Stromal cell of bone marrow (primary cell): ENCODE measurements at regions not wholly inside any gene's neighbourhood (a gene's known extent, or its start where the extent isn't known, plus 50 kb on each side); places are given as distances from the start of the nearest gene placed in this dataset.
"Not testable (repeated sequence)": the region's sequence is repeated elsewhere in the genome, so short reads cannot be mapped to it uniquely, and the experiment has no call there.

Experiments used
- DNase-seq: peaks from one replicate; pipeline ENCODE4 v3.0.0-alpha.2; 2012; ENCODE audit warnings: low read depth

DNA sequence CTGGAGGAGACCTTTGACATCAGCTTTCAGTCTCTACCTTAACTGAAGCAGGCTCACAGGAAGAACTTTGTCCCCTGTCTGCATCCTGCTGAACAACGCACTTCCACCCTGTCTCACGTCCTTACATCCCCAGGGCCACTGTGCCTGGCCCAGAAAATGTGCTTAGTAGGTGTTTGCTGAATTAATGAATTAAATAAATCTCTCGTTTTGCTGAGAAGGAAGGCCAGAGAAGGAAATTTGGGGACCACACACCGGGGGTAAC lies 54.3 kb upstream of the CREB3L1 start:
- DNase-seq, result no peak

DNA sequence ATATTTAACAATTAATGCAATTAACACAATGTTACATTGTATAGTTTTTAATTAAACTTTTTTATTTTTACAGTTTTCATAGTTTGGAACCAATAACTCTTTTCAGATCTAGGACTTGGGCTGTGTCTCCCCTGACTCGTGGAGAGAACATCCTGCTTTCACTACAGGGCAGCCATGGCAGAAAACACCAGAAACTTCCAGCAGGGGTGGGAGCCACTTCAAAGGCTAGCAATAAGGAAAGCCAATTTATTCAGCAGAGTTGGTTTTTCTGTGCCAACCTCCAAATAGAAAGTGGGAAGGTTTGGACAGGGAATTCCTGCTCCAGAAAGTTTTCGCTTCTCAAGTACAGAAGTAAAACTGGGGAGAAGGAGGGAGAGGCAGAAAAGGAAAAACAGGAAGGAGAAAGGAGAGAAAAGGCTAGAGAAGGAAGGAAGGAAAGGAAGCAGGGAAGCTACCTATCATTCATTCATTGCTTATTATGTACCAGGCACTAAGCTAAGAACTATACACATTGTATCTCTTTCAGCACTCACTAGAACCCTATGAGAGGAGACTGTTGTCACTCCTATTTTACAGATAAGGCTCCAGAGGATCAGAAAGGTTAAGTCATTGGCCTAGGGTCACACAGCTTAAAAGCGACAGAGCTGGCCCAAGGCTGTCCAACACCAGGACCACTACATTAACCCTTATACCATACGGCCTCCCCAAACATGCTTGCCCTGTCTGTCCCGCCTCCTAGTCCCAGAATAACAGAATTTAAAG lies 54.8 kb upstream of the CREB3L1 start:
- DNase-seq, result no peak

DNA sequence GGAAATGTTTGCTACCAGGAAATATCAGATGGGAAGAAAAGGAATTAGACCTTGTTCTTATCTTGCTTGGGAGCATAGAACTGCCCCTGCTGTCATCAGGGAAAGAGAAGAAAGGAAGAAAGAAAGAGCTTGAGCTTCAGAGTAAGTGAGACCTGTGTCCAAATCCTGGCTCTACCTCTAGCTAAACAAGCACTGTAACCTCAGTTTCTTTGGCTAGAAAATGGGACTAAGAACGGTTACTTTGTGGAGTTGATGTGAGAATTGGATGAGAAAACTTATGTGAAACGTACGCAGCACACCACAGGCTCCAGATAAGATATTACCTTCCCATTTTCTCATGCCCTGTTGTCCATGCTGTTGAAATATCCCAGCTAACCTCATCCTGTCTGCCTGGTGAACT lies 57.1 kb upstream of the CREB3L1 start:
- no peak for DNase-seq

DNA sequence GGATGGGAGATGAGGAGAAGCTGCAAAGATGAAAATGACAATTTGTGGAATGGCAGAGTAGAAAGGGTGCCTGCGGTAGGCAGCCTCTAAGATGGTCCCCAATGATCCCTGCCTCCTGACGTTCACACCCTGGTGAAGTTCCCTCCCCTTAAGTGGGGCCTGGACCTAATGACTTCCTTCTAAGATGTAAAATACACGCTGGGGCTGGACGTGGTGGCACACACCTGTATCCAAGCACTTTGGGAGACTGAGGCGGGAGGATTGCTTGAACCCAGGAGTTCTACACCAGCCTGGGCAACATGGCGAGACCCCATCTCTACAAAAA lies 60.7 kb upstream of the CREB3L1 start:
- no peak for DNase-seq

DNA sequence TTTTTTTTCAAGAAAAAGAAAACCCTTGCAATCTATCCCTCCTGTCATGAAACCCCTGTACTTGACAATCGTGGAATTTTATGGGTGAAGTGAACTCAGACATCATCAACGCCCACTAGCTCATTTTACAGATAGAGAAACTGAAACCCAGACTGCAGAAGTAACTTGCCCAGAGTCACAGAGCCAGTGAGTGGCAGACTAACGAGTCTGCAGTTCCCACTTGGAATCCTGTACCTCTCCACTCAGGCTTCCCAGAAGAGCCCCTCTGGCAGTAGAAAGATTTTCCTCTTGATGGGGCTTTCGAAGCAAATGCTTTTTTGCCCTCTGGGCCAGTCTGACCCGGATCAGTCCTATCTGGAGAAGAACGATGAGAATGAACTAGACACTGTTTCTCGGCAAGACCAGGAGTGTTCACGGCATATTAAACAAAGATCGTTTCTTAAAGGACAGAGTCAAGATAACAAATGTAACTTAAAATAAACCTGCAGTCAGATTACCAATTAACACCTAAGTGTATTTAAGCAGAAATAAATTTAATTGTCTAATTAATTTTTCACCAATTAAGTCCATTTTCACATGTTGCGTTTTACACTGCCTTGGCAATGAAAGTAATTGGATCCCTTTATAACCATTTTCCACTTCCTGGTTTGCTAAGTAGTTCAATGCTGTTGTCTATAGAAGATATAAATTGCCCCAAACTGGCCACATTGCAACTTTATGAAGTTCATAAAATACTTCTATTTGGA lies 61.3 kb upstream of the CREB3L1 start:
- DNase-seq, result no peak

DNA sequence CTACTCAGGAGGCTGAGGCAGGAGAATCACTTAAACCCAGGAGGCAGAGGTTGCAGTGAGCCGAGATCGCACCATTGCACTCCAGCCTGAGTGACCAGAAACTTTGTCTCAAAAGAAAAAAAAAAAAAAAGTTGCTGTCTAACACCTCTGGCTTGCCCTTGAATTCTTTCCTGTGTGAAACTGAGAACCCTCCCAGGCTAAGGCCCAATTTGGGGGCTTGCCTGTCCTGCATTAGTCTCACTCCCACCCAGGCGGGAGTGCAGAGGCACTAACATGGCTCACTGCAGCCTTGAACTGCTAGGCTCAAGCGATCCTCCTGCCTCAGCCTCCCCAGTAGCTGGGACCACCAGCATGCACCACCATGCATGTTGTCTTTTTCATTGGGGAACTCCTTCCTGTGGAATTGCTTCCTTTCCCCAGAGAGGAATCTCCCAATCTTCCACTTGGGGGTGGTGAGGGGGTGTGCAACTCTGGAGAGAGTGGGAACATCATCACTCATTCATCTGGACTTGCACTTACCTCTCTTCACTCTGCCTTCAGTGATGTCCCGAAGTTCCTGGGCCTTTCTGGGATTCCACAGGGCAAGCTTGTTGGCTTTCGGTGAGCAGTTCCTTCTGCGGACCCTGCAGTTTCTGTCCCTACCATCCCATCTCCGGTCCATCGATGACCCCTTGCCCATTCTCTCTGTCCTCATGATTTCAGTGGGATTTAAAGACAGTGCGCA lies 62.1 kb upstream of the CREB3L1 start:
- DNase-seq, result no peak

DNA sequence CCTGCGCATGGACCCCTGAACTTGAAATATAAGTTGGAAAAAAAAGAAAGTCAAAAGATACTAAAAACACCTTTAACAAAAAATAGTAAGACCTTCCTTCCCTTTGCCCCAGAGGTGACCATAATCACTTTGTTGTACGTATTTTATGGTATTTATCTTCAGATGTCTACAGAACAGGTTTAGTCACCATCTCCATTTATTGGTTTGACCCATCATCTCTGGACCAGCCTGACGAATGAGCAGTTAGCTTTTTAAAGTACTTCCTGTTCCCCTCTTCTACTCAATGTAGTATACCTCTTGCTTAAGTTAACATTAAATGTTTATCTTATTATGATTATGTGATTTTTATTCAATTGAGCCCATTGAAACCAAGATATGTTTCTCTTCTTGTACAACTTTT lies 64.7 kb upstream of the CREB3L1 start:
- no peak for DNase-seq

DNA sequence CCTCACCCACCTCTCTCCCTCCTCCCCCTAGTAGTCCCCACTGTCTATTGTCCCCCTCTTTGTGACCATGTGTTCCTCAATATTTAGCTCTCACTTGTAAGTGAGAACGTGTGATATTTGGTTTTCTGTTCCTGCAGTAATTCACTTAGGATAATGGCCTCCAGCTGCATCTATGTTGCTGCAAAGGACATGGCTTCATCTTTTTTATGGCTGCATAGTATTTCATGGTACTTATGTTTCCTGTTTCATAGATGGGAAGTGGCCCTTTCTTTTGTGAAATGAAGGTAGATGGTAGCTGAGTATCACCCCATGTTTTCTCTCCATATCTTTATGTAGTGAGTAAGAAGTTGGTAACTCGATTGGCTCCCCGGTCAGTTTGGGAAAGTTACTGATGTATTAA lies 66.6 kb upstream of the CREB3L1 start:
- no peak for DNase-seq

DNA sequence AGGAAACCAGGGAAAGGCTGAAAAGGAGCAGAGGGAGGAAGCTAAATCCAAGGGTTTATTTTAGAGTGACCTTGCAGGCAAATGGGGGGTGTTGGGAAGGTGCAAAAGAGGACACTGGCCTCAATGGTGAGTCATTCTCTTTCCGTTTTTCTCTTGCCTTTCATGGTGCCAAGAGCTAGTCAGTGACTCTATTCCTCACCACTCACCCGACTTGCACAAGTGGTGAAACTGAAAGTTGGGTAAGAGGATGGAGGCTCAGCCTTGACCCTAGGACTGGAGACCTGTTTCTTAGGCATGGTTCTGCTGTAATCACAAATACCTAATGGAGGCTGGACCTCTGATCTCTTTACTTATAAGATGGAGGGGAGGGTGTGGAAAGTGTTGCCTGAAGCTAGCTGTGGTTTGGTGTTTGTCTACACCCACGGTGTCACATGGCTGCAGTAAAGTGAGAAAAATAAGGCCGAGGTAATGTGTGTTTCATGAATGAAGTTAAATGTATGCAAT lies 67.3 kb upstream of the CREB3L1 start:
- peak; percentile 82 for DNase-seq

DNA sequence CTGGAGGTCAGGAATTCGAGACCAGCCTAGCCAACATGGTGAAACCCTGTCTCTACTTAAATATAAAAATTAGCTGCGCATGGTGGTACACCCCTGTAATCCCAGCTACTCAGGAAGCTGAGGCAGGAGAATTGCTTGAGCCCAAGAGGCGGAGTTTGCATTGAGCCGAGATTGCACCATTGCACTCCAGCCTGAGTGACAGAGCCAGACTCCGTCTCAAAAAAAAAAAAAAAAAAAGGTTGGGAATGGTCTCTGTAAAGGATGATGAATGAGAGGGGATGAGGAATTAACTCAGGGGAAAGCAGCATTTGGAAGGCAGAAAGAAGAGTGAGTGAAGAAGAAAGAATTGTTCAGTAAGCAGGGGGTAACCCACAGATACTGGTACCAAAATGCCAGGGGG lies 67.8 kb upstream of the CREB3L1 start:
- not testable (repeated sequence) for DNase-seq

DNA sequence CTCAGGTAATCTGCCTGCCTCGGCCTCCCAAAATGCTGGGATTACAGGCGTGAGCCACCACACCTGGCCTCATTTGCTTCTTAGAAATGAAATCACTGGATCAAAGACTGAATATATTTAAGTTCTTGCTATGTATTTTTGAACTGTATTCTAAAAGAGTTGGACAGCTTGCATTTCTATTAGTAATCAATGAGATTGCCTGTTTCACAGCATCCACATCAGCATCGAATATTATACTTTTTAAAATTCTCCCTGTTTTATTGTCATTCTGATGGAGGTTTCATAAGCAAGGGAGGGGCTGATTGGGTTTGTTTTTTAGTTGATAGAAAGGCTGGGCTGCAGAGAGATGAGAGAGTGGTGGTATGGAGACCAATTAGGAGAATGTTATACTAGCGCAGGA lies 68.7 kb upstream of the CREB3L1 start:
- no peak for DNase-seq

DNA sequence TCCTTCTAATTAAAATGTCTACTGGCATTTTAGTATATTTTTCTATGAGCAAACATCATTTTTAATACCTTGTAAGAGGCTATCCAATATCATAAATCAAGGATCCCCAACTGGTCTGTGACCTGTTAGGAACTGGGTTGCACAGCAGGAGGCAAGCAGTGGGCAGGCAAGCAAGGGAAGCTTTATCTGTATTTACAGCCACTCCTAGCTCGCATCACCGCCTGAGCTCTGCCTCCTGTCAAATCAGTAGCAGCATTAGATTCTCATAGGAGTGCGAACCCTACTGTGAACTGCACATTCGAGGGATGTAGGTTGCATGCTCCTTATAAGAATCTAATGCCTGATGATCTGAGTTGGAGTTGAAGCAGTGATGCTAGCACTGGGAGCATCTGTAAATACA lies 70.2 kb upstream of the CREB3L1 start:
- no peak for DNase-seq

DNA sequence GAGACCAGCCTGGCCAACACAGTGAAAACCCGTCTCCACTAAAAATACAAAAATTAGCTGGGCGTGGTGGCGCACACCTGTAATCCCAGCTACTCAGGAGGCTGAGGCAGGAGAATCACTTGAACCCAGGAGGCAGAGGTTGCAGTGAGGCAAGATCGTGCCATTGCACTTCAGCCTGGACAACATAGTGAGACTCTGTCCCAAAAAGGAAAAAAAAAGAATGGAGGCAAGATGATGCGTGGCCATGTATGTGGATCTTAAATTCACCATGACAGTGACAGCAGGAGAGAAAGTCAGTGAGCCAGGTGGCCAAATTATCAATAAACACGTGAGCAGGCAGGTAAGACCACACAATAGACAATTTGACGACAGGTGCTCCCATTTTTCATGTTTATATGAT lies 73.0 kb upstream of the CREB3L1 start:
- not testable (repeated sequence) for DNase-seq

DNA sequence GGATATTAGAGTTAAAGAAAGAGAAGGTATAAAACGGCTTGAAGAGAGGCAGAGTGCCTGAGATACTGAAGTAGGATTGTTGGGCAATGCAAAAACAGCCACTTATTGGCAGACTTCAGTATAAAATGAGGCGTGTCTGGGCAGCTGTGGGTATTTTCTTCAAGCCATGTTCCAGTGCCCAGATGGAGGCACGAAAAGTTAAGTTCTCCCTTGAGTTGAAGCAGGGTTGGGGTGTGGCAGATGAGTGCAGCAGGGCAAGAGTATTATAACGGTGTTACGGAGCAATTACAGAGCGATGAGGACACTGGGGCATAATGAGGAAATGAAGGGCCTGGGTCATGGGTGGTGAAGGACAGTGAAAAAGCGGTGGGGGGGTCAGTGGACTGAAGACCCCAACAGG lies 73.7 kb upstream of the CREB3L1 start:
- DNase-seq, result no peak

DNA sequence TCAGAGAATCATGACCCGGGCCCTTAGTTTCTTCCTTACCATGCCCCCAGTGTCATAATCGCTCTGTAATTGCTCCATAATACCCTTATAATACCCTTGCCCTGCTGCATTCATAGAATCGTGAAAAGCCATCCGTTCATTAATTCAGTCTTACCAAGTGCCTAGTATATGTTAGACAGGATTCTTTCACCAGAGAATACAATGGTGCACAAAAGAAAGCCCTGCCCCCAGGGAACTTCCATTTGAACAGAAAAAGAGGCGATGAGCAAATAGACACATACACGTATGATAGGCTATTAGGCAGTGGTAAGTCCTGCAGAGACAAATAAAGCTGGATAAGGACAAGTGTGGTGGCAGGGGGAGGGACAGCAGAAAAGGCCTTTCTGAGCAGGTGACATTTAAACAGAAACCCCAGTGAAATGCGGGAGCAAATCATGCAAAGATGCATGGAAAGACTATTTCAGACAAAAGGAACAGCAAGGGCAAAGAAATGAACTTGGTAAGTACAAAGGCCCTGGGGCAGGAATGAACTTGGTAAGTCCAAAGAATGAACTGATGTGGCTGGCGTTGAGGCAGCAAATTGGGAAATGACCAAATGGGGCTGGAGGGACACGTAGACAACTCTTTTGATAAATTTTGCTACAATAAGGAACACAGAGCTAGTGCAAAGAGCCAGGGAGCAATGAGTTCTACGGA lies 74.6 kb upstream of the CREB3L1 start:
- DNase-seq, result no peak

DNA sequence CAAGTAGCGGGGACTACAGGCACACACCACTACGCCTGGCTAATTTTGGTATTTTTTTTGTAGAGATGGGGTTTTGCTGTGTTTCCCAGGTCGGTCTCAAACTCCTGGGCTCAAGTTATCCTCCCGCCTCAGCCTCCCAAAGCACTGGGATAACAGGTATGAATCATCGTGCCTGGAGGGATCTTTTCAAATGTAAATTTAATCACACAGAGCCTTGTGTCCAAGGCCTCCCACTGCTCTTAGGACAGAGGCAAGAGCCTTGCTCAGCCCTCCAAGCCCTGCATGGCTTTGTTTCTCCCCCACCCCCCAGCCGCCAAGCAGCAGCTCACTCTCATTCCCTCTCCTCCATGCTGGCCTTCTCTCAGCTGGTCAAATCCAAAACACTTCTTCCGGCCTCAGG lies 75.3 kb upstream of the CREB3L1 start:
- no peak for DNase-seq

DNA sequence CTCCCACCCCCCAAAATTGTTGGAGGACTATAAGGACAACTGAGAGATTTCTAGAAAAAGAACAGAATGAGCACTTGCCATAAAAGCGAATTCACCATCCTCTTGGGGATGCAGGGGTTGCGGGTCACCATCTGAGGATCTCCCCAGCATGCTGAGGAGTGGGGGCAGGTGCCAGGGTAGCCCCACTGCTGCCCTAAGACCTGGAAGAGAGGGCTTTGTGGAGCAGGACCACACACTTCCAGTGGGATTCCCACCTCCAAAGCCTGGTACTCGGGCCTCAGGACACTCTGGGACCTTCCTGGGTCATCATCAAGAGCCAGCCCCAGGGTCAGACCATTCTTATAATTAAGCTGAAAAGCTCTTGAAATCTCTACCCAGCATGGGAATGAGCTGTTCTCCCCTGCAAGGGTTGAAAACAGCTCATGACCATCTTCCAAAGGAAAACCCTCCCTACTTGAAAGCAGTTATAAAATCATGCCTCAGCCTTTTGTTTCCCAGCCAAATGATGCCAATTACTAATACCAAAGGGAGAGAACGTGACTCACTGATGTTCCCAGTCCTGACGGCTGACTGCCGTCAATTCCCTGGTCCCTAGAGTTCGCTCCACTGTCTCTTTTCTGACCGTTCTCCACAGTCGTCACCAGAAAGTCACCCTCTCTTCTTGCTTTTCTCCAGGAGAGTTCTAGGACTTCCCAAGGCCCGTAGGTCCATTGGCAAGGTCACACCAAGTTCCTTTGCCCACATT lies 76.8 kb upstream of the CREB3L1 start:
- peak; percentile 72 for DNase-seq

DNA sequence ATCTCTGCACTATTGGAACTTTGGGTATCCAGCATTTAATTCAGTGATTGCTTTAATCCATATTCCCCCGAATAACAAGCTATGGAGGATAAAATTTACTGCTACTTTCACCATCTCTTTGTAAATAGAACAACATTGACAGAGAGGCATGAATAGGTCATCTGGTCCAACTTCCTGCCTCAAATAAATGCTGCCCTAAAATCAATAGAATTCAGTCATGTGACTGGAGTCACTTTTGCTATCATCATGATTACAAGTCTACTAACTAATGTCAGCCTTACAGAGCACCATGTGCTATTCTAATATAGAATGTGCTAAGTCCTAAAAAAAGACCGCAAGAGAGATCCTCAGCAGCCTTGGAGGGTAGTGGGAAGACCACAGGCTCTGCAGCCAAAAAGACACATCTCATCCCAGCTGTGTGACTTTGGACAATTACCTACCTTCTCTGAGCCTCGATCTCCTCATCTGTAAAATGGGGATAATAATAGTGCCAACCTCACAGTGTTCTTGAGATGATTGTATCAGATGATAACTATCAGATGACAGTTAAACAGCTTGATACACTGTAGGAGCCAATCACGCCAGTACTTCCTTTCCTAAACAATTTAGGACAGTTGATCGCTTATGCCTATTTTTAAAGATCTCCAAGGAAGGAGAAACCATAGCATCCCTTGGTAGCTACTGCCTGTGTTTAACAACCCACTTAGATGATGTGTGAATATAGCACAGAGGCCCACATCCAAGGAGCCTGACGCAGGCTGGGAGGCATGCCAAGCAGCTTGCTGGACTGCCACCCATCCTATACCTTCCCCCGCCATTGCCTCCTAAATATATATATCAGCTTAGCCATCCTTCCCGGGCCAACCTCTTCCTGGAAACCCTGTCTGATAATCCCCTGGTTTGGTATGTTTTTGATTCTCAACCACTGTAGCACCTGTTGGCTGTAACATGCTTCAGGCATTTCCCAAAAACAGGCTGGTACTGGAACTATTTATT lies 77.3 kb upstream of the PHF21A start:
- DNase-seq, result no peak

DNA sequence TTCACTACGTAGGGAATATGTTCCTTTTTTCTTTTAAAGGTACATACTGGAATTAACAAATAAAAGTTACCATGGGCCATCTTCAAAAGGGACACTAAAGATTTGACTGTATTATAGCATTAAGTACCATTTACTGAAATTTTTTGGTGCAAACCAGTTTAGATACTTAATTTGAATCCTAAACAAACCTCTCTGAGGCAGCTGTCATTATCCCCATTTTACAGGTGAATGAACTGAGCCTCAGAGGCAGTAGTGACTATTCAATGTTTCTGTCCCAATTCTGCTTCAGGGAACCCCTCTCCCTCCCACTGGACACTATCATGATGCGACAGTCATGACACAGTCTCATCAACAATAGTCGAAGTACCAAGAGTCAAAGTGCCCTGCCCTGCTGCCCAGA lies 76.2 kb upstream of the PHF21A start:
- DNase-seq, result no peak

DNA sequence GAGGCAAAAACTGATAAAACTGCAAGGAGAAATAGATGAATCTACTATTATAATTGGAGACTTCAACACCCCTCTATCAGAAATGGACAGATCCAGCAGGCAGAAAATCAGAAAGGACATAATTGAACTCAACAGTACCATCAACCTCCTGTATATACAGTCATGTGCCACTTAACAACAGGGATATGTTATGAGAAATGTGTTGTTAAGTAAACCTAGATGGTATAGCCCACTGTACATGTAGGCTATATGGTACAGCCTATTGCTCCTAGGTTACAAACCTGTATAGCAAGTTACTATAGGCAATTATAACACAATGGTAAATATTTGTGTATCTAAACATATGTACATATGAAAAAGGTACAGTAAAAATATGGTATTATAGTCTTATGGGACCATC lies 66.8 kb upstream of the PHF21A start:
- DNase-seq, result no peak

DNA sequence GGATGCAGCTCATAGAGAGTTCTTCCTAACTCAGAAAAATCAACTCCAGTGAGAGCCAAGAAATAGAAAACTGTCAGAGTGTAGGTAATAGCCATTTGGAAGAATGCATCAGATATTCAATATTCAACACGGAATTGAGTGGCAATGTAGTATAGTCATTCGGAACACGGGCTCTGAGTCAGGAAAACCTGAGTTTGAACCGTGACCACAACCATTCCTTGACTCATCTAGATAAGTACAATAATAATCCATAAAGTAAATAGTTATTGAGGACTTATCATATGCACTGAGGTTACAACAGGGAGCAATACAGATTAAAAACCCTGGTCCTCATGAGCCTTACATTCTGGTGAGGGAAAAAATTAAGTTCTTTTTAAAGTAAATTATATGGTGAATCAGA lies 62.6 kb upstream of the PHF21A start:
- peak; percentile 23 for DNase-seq
